Occipital lobe (tissue), 1 donor: ENCODE measurements at regions not wholly inside any gene's neighbourhood (a gene's known extent, or its start where the extent isn't known, plus 50 kb on each side); places are given as distances from the start of the nearest gene placed in this dataset.
"Not testable (repeated sequence)": the region's sequence is repeated elsewhere in the genome, so short reads cannot be mapped to it uniquely, and the experiment has no call there.

ENCODE experiments used
- DNase-seq: peaks from one replicate; lab custom pipeline; 2025; lab: John Stamatoyannopoulos, UW

GRCh38 chr2:53209679-53210458 is 557.7 kb upstream of the CHAC2 start:
- no peak for DNase-seq

- no peak for DNase-seq
Measured at GRCh38 chr2:53208815-53209214, 558.8 kb upstream of the CHAC2 start.

- DNase-seq: not testable (repeated sequence)
Measured at GRCh38 chr2:53206226-53206625, 561.4 kb upstream of the CHAC2 start.

- no peak for DNase-seq
Measured at GRCh38 chr2:53202063-53202462, 565.5 kb upstream of the CHAC2 start.

- DNase-seq: no peak
Measured at GRCh38 chr2:53200072-53200471, 567.5 kb upstream of the CHAC2 start.

GRCh38 chr2:53188851-53189510 is 578.6 kb upstream of the CHAC2 start:
- DNase-seq: no peak

- DNase-seq: no peak
Measured at GRCh38 chr2:53183581-53183980, 584.0 kb upstream of the CHAC2 start.

- DNase-seq: no peak
Measured at GRCh38 chr2:53182601-53183000, 585.0 kb upstream of the CHAC2 start.

- no peak for DNase-seq
Measured at GRCh38 chr2:53181759-53182158, 585.8 kb upstream of the CHAC2 start.

- DNase-seq: no peak
Measured at GRCh38 chr2:53177327-53177726, 590.3 kb upstream of the CHAC2 start.

- DNase-seq: no peak
Measured at GRCh38 chr2:53174539-53174938, 593.1 kb upstream of the CHAC2 start.

- no peak for DNase-seq
Measured at GRCh38 chr2:53173698-53174455, 593.7 kb upstream of the CHAC2 start.

GRCh38 chr2:53173091-53173490 is 594.5 kb upstream of the CHAC2 start:
- no peak for DNase-seq

- no peak for DNase-seq
Measured at GRCh38 chr2:53170466-53170865, 597.1 kb upstream of the CHAC2 start.

- no peak for DNase-seq
Measured at GRCh38 chr2:53167227-53167626, 600.4 kb upstream of the CHAC2 start.

- DNase-seq: no peak
Measured at GRCh38 chr2:53150146-53150545, 617.5 kb upstream of the CHAC2 start.

GRCh38 chr2:53148221-53148620 is 619.4 kb upstream of the CHAC2 start:
- DNase-seq: no peak

- DNase-seq: no peak
Measured at GRCh38 chr2:53131416-53131815, 636.2 kb upstream of the CHAC2 start.

- DNase-seq: no peak
Measured at GRCh38 chr2:53130441-53130943, 637.1 kb upstream of the CHAC2 start.

GRCh38 chr2:53129851-53130250 is 637.8 kb upstream of the CHAC2 start:
- DNase-seq: no peak

- DNase-seq: no peak
Measured at GRCh38 chr2:53127061-53127650, 640.4 kb upstream of the CHAC2 start.

- DNase-seq: no peak
Measured at GRCh38 chr2:53114991-53115390, 652.6 kb upstream of the CHAC2 start.
